ENCODE measurements at regions not wholly inside any gene's neighbourhood (a gene's known extent, or its start where the extent isn't known, plus 50 kb on each side); places are given as distances from the start of the nearest gene placed in this dataset.
A peak's percentile ranks its signal among the peaks of the same experiment; 100 is the strongest.

GRCh38 chr9:13606586-13606985 is 327.1 kb upstream of the MPDZ start:
- intact Hi-C loops (cut with DNase I) = no loop called here
- TF ChIP-seq CTCF (IDR thresholded peaks at IDR 0.05) = no peak
- DNase-seq (no peak), ATAC-seq (peak in 1 of 4 donors; percentile 32)
- Histone ChIP-seq H3K4me1 (peaks cover 28% of the 10 kb centered on the region), H3K9me3 (peaks cover 4% of the 10 kb centered on the region), H3K27ac (peak overlapping the region; percentile 53), H3K27me3 (ENCODE audit: insufficient read depth in 3 of 3, low read length in 2 of 3) (no peaks in the 10 kb centered on the region), H3K4me3 (no peak overlapping the region), H3K36me3 (ENCODE audit: insufficient read depth in 1 of 2, low read depth in 1 of 2) (no peaks in the 10 kb centered on the region)
- 3 to 9% (median 8%) methylated on average over 5 of the region's 5 CpGs for whole genome bisulfite sequencing, 3 donors

GRCh38 chr9:13603921-13604320 is 324.4 kb upstream of the MPDZ start:
- ATAC-seq (no peak), DNase-seq (no peak)
- Histone ChIP-seq H3K36me3 (ENCODE audit: insufficient read depth in 1 of 2, low read depth in 1 of 2) (no peaks in the 10 kb centered on the region), H3K9me3 (no peaks in the 10 kb centered on the region), H3K27ac (no peak overlapping the region), H3K4me1 (peaks cover 31% of the 10 kb centered on the region), H3K4me3 (no peak overlapping the region), H3K27me3 (ENCODE audit: insufficient read depth in 3 of 3, low read length in 2 of 3) (no peaks in the 10 kb centered on the region)
- TF ChIP-seq CTCF (IDR thresholded peaks at IDR 0.05) = no peak
- 50 to 79% (median 72%) methylated on average over 3 of the region's 3 CpGs for WGBS, 3 donors
- intact Hi-C loops (cut with DNase I) = no loop called here

- no peaks in the 10 kb centered on the region for H3K36me3 ChIP-seq (ENCODE audit: insufficient read depth in 1 of 2, low read depth in 1 of 2)
- DNase-seq (no peak), ATAC-seq (no peak)
- no peaks in the 10 kb centered on the region for H3K9me3 ChIP-seq
- intact Hi-C loops (cut with DNase I) = no loop called here
- H3K4me1 ChIP-seq = peaks cover 9% of the 10 kb centered on the region
- H3K27me3 ChIP-seq (ENCODE audit: insufficient read depth in 3 of 3, low read length in 2 of 3) = no peaks in the 10 kb centered on the region
- no peak overlapping the region for H3K27ac ChIP-seq
- H3K4me3 ChIP-seq = no peak overlapping the region
- no peak for TF ChIP-seq CTCF (IDR thresholded peaks at IDR 0.05)
Observed at GRCh38 chr9:13598738-13599137, 319.2 kb upstream of the MPDZ start.

GRCh38 chr9:13597427-13597826 is 317.9 kb upstream of the MPDZ start:
- 86 to 91% (median 91%) methylated on average over 5 of the region's 5 CpGs for WGBS, 3 donors
- Histone ChIP-seq H3K4me1 (peaks cover 9% of the 10 kb centered on the region), H3K9me3 (no peaks in the 10 kb centered on the region), H3K27ac (no peak overlapping the region), H3K27me3 (ENCODE audit: insufficient read depth in 3 of 3, low read length in 2 of 3) (no peaks in the 10 kb centered on the region), H3K4me3 (no peak overlapping the region), H3K36me3 (ENCODE audit: insufficient read depth in 1 of 2, low read depth in 1 of 2) (no peaks in the 10 kb centered on the region)
- intact Hi-C loops (cut with DNase I) = no loop called here
- ATAC-seq = no peak
- no peak for TF ChIP-seq CTCF (IDR thresholded peaks at IDR 0.05)
- DNase-seq = no peak

GRCh38 chr9:13597004-13597403 is 317.5 kb upstream of the MPDZ start:
- peaks cover 9% of the 10 kb centered on the region for H3K4me1 ChIP-seq
- no peaks in the 10 kb centered on the region for H3K36me3 ChIP-seq (ENCODE audit: insufficient read depth in 1 of 2, low read depth in 1 of 2)
- no peak for ATAC-seq
- no peak overlapping the region for H3K4me3 ChIP-seq
- intact Hi-C loops (cut with DNase I) = no loop called here
- no peaks in the 10 kb centered on the region for H3K27me3 ChIP-seq (ENCODE audit: insufficient read depth in 3 of 3, low read length in 2 of 3)
- no peak for DNase-seq
- 77 to 83% (median 82%) methylated on average over 2 of the region's 2 CpGs for WGBS, 3 donors
- no peaks in the 10 kb centered on the region for H3K9me3 ChIP-seq
- no peak for TF ChIP-seq CTCF (IDR thresholded peaks at IDR 0.05)
- H3K27ac ChIP-seq = no peak overlapping the region
